ENCODE measurements at regions not wholly inside any gene's neighbourhood (a gene's known extent, or its start where the extent isn't known, plus 50 kb on each side); places are given as distances from the start of the nearest gene placed in this dataset.

DNA sequence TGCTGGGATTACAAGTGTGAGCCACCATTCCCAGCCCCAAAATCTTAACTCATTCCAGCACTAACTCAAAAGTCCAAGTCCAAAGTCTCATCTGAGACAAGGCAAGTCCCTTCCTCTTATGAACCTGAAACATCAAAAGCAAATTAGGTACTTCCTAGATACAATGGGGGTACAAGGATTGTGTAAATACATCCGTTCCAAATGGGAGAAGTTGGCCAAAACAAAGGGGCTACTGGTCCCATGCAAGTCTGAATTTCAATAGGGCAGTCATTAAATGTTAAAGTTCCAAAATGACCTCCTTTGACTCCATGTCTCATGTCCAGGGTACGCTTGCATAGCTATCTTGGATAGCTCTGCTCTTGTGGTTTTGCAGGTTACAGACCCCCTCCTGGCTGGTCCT is 94.7 kb upstream of the PPM1H start:
- TF ChIP-seq POLR2AphosphoS5 (IDR thresholded peaks at IDR 0.05) (no peak), EZH2 (IDR thresholded peaks at IDR 0.05; ENCODE audit: borderline replicate concordance, insufficient read depth, low read length, poor library complexity, severe bottlenecking) (no peak), EP300 (conservative IDR thresholded peaks at IDR 0.05; ENCODE audit: poor library complexity, severe bottlenecking) (no peak)
- TF ChIP-seq, protein P1, sequence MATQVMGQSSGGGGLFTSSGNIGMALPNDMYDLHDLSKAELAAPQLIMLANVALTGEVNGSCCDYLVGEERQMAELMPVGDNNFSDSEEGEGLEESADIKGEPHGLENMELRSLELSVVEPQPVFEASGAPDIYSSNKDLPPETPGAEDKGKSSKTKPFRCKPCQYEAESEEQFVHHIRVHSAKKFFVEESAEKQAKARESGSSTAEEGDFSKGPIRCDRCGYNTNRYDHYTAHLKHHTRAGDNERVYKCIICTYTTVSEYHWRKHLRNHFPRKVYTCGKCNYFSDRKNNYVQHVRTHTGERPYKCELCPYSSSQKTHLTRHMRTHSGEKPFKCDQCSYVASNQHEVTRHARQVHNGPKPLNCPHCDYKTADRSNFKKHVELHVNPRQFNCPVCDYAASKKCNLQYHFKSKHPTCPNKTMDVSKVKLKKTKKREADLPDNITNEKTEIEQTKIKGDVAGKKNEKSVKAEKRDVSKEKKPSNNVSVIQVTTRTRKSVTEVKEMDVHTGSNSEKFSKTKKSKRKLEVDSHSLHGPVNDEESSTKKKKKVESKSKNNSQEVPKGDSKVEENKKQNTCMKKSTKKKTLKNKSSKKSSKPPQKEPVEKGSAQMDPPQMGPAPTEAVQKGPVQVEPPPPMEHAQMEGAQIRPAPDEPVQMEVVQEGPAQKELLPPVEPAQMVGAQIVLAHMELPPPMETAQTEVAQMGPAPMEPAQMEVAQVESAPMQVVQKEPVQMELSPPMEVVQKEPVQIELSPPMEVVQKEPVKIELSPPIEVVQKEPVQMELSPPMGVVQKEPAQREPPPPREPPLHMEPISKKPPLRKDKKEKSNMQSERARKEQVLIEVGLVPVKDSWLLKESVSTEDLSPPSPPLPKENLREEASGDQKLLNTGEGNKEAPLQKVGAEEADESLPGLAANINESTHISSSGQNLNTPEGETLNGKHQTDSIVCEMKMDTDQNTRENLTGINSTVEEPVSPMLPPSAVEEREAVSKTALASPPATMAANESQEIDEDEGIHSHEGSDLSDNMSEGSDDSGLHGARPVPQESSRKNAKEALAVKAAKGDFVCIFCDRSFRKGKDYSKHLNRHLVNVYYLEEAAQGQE (IDR thresholded peaks at IDR 0.05; ENCODE audit: borderline replicate concordance), result no peak
- H3K9ac ChIP-seq (ENCODE audit: low read length), result no peak overlapping the region
- H2AFZ ChIP-seq (ENCODE audit: low read depth, low read length), result no peak overlapping the region
- no peaks in the 10 kb centered on the region for H3K79me2 ChIP-seq (replicated peaks; ENCODE audit: insufficient read depth, low read length)
- no peak overlapping the region for H3K4me3 ChIP-seq (ENCODE audit: low read length)
- no peak overlapping the region for H3K4me2 ChIP-seq (ENCODE audit: low read length)
- H3K27me3 ChIP-seq (ENCODE audit: insufficient read depth, low read depth, low read length), result no peaks in the 10 kb centered on the region
- no peaks in the 10 kb centered on the region for H3K9me2 ChIP-seq (ENCODE audit: insufficient read depth, low read length)
- no peak overlapping the region for H3K27ac ChIP-seq (ENCODE audit: low read length)
- no peaks in the 10 kb centered on the region for H3K9me3 ChIP-seq (ENCODE audit: low read length)
- no peaks in the 10 kb centered on the region for H3K36me3 ChIP-seq (ENCODE audit: insufficient read depth, low read length)
- no peaks in the 10 kb centered on the region for H4K20me1 ChIP-seq (ENCODE audit: insufficient read depth)
- no peaks in the 10 kb centered on the region for H3F3A ChIP-seq (ENCODE audit: insufficient read depth, low read length, poor library complexity, severe bottlenecking)

DNA sequence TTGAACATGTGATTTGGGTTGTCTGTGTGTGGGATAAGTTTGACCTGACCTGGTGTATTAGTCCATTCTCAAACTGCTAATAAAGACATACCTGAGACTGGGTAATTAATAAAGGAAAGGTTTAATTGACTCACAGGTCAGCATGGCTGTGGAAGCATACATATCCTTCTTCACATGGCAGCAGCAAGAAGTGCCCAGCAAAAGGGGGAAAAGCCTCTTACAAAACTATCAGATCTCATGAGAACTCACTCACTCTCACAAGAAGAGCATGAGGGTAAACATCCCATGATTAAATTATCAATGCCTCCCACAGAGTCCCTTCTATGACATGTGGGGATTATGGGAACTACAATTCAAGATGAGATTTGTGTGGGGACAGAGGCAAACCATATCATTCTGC is 94.0 kb upstream of the PPM1H start:
- H2AFZ ChIP-seq (ENCODE audit: low read depth, low read length), result no peak overlapping the region
- H3K4me2 ChIP-seq (ENCODE audit: low read length), result no peak overlapping the region
- no peaks in the 10 kb centered on the region for H3K27me3 ChIP-seq (ENCODE audit: insufficient read depth, low read depth, low read length)
- H3K9me2 ChIP-seq (ENCODE audit: insufficient read depth, low read length), result no peaks in the 10 kb centered on the region
- H3K9me3 ChIP-seq (ENCODE audit: low read length), result no peaks in the 10 kb centered on the region
- H3K4me3 ChIP-seq (ENCODE audit: low read length), result no peak overlapping the region
- no peak overlapping the region for H3K9ac ChIP-seq (ENCODE audit: low read length)
- TF ChIP-seq EZH2 (IDR thresholded peaks at IDR 0.05; ENCODE audit: borderline replicate concordance, insufficient read depth, low read length, poor library complexity, severe bottlenecking) (no peak), SMC3 (conservative IDR thresholded peaks at IDR 0.05; ENCODE audit: poor library complexity) (no peak), POLR2AphosphoS5 (IDR thresholded peaks at IDR 0.05) (no peak), MXI1 (conservative IDR thresholded peaks at IDR 0.05; ENCODE audit: poor library complexity, severe bottlenecking) (no peak), RAD21 (conservative IDR thresholded peaks at IDR 0.05) (no peak), EP300 (conservative IDR thresholded peaks at IDR 0.05; ENCODE audit: poor library complexity, severe bottlenecking) (no peak), TAF1 (IDR thresholded peaks at IDR 0.05; ENCODE audit: low read depth) (no peak)
- TF ChIP-seq, protein P1 (IDR thresholded peaks at IDR 0.05; ENCODE audit: borderline replicate concordance), result no peak
- TF ChIP-seq, protein P2, sequence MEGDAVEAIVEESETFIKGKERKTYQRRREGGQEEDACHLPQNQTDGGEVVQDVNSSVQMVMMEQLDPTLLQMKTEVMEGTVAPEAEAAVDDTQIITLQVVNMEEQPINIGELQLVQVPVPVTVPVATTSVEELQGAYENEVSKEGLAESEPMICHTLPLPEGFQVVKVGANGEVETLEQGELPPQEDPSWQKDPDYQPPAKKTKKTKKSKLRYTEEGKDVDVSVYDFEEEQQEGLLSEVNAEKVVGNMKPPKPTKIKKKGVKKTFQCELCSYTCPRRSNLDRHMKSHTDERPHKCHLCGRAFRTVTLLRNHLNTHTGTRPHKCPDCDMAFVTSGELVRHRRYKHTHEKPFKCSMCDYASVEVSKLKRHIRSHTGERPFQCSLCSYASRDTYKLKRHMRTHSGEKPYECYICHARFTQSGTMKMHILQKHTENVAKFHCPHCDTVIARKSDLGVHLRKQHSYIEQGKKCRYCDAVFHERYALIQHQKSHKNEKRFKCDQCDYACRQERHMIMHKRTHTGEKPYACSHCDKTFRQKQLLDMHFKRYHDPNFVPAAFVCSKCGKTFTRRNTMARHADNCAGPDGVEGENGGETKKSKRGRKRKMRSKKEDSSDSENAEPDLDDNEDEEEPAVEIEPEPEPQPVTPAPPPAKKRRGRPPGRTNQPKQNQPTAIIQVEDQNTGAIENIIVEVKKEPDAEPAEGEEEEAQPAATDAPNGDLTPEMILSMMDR (IDR thresholded peaks at IDR 0.05; ENCODE audit: poor library complexity, severe bottlenecking), result no peak
- H3F3A ChIP-seq (ENCODE audit: insufficient read depth, low read length, poor library complexity, severe bottlenecking), result no peaks in the 10 kb centered on the region
- no peaks in the 10 kb centered on the region for H3K36me3 ChIP-seq (ENCODE audit: insufficient read depth, low read length)
- no peak overlapping the region for H3K27ac ChIP-seq (ENCODE audit: low read length)
- H4K20me1 ChIP-seq (ENCODE audit: insufficient read depth), result no peaks in the 10 kb centered on the region
- no peaks in the 10 kb centered on the region for H3K79me2 ChIP-seq (replicated peaks; ENCODE audit: insufficient read depth, low read length)
